NCI-H146 treated with DMSO at 0.1 percent for 48 hours (cell line): ENCODE measurements at regions not wholly inside any gene's neighbourhood (a gene's known extent, or its start where the extent isn't known, plus 50 kb on each side); places are given as distances from the start of the nearest gene placed in this dataset.
"Not testable (repeated sequence)": the region's sequence is repeated elsewhere in the genome, so short reads cannot be mapped to it uniquely, and the experiment has no call there.

Experiments used
- DNase-seq: peaks from one replicate; lab custom pipeline; 2025; ENCODE audit not compliant: unreplicated experiment; lab: John Stamatoyannopoulos, UW

DNA sequence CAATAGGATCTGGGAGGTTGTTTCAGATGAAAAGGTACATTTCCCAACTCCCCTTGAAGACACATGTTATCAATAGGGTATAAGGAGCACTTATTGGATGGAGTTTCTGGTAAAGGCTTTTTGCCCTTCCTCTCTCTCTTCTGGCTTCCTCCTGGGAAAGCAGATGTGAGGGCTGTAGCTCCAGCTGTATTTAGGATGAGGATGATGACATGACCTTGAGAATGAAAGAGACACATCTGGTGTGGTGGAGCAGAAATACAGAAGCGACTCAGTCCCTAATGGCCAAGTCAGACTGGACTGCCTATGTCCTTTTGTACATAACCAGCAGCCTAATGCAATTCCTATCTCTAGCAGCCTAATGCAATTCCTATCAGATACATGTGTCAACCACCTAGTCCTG lies 100.9 kb upstream of the NXPH2 start:
- no peak for DNase-seq

DNA sequence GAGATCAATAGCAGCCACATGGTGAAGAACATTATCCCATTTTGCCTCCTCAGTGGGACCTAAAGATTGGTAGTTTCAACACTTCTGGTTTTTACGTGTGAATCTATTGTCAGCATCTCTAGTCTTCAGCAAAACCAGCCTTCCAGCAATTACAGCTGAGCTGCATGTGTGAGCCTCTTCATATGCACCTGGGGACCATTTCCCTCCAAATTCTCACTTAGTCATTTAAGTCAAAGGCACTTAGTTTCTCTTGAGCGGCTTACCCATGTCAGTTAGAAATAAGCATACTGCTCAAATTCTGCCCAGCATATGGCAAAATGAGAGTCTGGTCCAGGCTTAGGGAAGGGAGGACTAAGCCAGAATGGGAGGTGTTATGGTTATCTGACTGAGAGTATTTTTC lies 99.7 kb upstream of the NXPH2 start:
- no peak for DNase-seq

DNA sequence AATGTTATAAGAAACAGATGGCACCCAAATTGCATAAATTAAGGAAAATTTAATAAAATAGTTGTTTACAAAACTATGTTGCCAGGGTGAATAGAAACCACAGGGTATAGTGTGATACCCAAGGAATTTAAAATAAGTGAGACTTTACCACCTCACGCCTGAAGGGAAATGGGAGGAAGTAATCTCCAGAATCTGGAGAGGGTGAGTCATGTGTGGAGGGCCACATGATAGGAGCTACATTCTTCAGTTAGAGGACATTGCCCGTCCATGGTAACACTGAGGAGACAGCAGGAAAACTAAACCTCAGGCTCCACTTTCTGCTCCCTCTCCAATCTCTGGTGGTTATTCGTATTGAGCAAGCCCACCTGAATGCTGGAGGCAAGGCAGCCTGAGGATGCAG lies 97.2 kb upstream of the NXPH2 start:
- no peak for DNase-seq

DNA sequence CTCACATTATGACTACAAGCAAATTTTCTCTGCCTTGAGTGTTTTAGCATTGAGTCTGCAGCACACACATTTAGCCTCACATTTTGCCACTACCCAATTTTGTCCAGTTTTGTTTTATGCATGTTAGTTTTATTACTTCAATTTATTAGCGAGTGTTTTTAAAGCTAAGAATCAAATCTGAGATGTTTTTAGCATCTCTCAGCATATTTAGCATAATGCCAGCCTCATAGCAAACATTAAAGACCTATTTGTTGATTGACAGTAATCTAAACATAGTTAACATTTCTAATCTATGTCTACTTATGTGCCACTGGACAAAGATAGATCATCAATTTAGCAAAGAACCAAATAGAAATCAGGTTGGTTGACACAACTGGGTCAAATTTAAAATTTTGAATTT lies 94.1 kb upstream of the NXPH2 start:
- no peak for DNase-seq

DNA sequence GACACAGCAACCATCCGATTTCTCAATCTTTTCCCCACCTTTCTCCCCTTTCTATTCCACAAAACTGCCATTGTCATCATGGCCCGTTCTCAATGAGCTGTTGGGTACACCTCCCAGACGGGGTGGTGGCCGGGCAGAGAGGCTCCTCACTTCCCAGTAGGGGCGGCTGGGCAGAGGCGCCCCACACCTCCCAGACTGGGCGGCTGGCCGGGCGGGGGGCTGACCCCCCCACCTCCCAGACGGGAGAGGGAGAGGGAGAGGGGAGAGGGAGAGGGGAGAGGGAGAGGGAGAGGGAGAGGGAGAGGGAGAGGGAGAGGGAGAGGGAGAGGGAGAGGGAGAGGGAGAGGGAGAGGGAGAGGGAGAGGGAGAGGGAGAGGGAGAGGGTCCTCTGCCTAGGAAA lies 91.9 kb upstream of the NXPH2 start:
- DNase-seq, result not testable (repeated sequence)

DNA sequence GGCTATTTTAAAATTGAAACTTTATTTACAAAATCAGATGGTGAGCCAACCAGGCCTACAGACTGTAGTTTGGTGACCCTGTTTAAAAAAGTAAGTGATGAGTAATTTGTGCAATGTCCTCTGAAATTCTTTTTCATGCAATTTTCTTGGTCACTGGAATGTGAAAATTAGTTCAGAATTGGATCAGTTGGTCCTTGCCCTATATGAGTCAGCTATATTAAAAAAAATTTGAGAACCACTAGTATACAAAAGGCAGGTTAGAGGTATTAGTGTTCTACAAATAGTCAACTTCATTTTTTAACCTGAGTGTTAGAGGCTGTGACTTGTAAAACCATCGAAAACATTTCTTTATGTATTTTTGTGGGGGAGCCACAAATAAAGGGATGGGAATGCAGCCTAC lies 91.1 kb upstream of the NXPH2 start:
- no peak for DNase-seq

DNA sequence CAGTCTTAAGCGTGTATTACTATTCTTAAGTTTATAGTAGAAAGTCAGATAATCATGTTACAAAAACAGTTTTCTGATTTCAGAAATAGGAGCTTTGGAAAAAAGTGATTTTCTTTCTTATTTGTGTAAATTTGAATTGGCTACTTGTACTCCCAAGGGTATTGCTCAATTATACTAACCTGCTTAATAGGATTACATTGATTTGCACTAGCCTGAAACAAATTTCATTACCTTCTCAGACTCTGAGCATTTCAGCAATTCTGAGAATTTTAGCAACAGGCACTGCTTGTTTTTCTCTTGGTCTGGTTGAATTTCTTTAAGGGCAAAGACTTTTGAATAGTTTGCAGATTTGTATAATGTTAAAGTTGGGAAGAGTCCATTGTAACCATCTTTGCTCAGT lies 87.2 kb upstream of the NXPH2 start:
- DNase-seq, result no peak

DNA sequence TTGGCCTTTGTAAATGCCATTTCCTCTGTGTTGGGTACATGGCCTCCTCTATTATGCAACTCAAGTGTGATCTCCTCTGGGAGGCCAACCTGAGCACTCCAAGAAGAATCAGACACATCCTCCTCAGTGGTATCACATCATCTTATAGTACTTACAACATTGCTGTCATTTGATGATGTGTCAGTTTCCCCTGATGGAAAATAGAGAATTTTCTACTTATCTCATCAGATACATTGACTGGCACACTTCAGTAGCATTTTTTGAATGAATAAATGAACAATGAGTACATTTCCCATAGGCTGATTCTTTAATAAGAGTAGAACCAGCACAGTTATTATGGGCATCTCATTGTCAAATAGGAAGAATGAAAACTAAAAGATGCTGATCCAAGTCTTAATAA lies 86.6 kb upstream of the NXPH2 start:
- no peak for DNase-seq

DNA sequence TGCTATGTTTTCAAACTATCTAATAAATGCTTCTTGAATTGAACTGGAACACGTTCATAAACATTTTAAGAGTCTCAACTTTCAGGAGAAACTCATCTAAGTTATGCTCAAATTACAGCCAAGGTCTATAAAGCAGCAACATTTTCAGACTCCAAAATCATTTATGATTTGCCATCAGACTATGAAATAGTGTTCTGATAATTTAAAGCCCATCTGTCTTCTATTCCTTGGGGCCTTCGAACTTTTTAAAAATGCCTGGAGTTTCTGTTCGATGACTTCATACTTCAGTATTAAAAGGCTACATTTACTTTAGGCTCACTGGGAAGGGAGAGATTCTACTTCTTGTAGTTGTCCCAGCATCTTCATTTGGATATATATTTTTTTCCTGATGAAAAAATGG lies 73.6 kb upstream of the NXPH2 start:
- no peak for DNase-seq

DNA sequence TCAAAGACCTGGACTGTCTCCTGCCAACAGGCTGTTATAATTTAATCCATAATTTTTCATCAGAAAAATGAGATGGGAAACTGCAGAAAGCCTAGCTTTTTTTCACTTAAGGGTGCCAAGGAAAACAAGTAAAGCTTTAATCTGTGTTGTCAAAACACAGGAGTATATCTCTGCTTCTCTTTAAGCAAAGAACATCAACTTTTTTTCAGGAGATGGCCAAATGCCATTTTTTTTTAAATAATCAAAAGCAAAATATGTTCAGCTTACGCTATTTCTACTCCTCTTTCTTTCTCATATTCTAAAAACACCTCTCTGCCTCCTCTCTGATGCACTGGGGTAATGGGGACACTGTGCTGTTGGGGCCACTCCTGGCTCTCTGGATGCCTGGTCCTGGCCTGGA lies 73.1 kb upstream of the NXPH2 start:
- DNase-seq, result no peak

DNA sequence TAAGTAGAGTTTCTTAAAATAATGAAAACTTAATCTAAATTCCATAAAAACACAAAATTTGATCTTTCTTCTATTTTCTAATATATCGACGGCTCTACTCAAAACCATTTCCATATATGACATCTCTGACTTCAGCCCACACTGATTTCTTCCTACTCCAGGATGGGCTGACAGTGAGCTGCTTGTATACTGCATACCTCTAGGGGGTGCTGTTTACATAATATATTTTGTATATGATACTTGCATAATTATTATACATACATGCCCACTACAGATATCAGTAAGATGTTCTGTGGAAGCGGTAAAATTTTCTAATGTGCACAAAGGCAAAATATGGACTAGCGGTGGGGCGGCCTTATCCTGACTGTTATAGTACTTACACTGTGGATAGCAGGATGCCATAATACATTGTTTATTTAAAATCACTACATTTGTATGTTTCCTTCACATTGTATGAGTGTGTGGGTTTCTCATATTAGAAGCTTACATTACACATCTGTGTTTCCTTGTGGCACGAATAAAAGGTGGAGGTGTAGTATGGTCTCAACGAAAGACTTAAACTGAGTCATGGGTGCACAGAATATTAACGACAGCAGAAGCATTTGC lies 66.1 kb upstream of the NXPH2 start:
- peak; percentile 56 for DNase-seq

DNA sequence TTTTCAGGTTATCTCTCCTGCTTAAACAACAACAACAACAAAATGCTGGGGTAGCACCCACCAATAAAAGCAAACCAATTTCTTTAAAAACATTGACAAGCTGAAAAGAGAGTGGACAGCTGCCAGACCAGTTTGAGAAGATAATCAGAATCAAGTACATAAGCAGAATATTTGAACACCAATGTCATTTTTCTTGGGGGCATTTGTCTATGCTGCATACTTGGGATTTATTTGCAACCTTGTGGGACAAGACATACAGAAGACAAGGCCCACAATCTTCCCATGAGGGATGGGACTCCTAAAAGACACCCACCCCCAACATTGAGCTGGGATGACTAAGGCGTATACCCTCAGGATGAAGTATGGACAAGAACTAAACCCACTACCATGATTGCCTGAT lies 62.2 kb upstream of the NXPH2 start:
- DNase-seq, result no peak

DNA sequence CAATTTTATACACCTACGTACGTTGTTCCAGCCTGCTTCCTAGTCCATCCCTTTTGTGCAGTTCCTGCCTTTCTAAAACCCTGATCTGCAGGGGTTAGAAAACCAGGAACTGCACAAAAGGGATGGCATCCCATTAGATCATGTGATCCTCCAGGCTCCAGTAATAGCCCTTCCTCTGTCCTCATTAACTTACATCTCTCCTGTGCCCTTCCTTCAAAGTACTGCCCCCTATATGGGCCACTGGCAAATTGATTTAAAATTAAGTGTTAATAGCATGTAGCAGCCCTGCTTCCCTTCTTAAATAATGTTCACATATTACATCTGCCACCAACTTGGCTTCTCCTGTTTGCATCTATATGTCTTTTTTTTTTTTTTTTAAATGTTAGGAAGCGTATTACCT lies 61.3 kb upstream of the NXPH2 start:
- no peak for DNase-seq

DNA sequence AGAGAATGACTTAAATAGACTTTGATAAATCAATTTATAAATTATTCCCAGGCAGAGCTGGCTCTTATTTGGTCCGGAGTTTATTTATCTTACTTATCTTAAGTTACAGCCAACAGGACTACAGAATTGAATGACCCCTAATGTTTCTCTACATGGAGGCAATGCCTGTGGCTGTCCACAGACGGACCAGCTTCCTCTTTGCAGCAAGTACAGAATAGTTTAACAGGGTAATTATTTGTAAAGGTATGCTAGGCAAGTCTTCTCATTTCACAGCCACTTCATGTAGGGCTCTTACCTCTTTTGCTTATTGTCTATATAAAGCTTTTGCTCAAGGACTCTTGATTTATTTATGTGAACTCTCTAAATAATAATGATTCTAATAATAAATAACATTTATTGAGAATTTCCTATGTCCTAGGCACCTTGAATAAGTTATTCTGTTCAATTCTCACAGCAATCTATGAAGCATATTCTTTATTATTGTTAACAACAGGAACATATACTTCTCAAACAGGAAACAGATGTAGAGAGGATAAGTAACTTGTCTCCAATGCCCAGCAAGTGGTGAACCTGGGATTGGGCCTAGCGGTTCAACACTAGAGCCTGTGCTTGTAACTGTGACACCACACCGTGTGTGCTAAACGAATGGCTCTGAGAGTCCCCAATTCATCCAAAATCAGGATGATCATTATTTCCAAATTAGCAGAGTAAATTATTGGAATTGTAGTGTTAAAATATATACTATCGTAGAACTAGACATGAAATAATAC lies 58.8 kb upstream of the NXPH2 start:
- no peak for DNase-seq

DNA sequence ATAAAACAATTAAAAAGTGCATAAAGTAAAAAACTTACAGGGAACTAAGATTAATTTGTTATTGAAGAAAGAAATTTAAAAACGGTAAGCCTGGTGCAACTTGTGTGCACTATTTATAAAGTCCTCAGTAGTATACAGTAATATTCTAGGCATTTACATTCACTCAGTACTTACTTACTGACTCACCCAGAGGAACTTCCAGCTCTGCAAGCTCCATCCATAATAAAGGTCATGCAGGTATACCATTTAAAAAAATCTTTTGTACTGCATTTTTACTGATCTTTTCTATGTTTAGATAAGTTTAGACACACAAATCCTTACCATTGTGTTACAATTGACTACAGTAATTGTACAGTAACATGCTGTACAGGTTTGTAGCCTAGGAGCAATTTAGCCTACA lies 51.5 kb upstream of the NXPH2 start:
- DNase-seq, result no peak

DNA sequence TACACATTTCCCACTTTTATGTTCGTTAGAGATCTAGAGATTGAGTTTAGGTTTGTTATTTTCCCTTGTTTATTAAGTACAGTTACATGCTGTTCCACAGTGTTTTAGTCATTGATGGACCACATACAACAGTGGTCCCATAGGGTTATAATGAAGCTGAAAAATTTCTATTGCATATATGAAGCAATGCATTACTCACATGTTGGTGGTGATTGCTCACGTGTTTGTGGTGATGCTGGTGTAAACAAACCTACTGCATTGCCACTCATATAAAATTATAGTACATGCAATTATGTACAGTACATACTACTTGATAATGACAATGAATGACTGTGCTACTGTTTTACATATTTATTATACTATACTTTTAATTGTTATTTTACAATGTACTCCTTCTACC lies 51.0 kb upstream of the NXPH2 start:
- DNase-seq, result no peak

DNA sequence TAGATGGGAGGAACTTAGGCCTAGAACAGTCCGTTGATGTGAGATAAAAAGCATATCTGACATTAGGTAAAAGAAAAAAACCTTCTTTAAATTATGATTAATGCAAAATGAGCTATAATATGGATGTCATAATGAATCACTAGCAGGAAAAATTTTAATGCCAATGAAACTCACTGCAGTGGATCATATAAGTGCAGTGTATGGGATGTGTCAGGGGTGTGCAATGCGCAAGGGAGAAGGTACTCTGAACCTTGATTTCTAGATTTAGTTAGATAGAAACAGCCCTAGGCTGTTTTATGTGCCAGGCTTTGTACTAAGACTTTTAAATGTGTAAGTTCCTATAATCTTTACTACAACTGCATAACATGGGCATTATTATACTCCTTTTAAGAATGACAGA lies 50.4 kb upstream of the NXPH2 start:
- DNase-seq, result no peak
